HG03159 (cell line): ENCODE measurements at regions not wholly inside any gene's neighbourhood (a gene's known extent, or its start where the extent isn't known, plus 50 kb on each side); places are given as distances from the start of the nearest gene placed in this dataset.

Experiments used
- ATAC-seq: cut with Tn5 transposase; IDR thresholded peaks from one replicate; pipeline ENCODE4 v1.9.1; 2021; ENCODE audit warnings: mild to moderate bottlenecking, moderate library complexity; ENCODE audit not compliant: unreplicated experiment

GRCh38 chr10:90396721-90397120 lies 461.1 kb downstream of the HTR7 start:
- ATAC-seq, result no peak

- ATAC-seq, result no peak
Observed at GRCh38 chr10:90398566-90398965, 459.3 kb downstream of the HTR7 start.

- no peak for ATAC-seq
Observed at GRCh38 chr10:90399782-90400181, 458.1 kb downstream of the HTR7 start.

- ATAC-seq, result no peak
Observed at GRCh38 chr10:90403211-90404000, 454.4 kb downstream of the HTR7 start.

GRCh38 chr10:90407131-90407530 lies 450.7 kb downstream of the HTR7 start:
- ATAC-seq, result no peak

- ATAC-seq, result no peak
Observed at GRCh38 chr10:90407851-90408250, 450.0 kb downstream of the HTR7 start.

- ATAC-seq, result no peak
Observed at GRCh38 chr10:90412582-90412981, 445.3 kb downstream of the HTR7 start.

GRCh38 chr10:90413196-90413595 lies 444.6 kb downstream of the HTR7 start:
- ATAC-seq, result no peak

- no peak for ATAC-seq
Observed at GRCh38 chr10:90414926-90415325, 442.9 kb downstream of the HTR7 start.

- ATAC-seq, result no peak
Observed at GRCh38 chr10:90417029-90417428, 440.8 kb downstream of the HTR7 start.

GRCh38 chr10:90417476-90418210 lies 440.2 kb downstream of the HTR7 start:
- ATAC-seq, result no peak

GRCh38 chr10:90418869-90419652 lies 438.8 kb downstream of the HTR7 start:
- no peak for ATAC-seq

- peak; percentile 76 for ATAC-seq
Observed at GRCh38 chr10:90420637-90421318, 437.1 kb downstream of the HTR7 start.

GRCh38 chr10:90421874-90422273 lies 436.0 kb downstream of the HTR7 start:
- ATAC-seq, result no peak

GRCh38 chr10:90424730-90425129 lies 433.1 kb downstream of the HTR7 start:
- no peak for ATAC-seq

GRCh38 chr10:90430186-90430585 lies 427.7 kb downstream of the HTR7 start:
- no peak for ATAC-seq

GRCh38 chr10:90432866-90433265 lies 425.0 kb downstream of the HTR7 start:
- ATAC-seq, result no peak

- ATAC-seq, result no peak
Observed at GRCh38 chr10:90435296-90435695, 422.5 kb downstream of the HTR7 start.

- ATAC-seq, result no peak
Observed at GRCh38 chr10:90437452-90437851, 420.4 kb downstream of the HTR7 start.

GRCh38 chr10:90440870-90441269 lies 417.0 kb downstream of the HTR7 start:
- no peak for ATAC-seq

GRCh38 chr10:90443342-90443741 lies 414.5 kb downstream of the HTR7 start:
- no peak for ATAC-seq
